Neural cell (in vitro differentiated cells): ENCODE measurements at regions not wholly inside any gene's neighbourhood (a gene's known extent, or its start where the extent isn't known, plus 50 kb on each side); places are given as distances from the start of the nearest gene placed in this dataset.

Source experiments
- EP300 ChIP-seq: fragments of 450-650 bp; conservative IDR thresholded peaks from 2 replicates; pipeline ENCODE4 v1.6.1; 2014; ENCODE audit warnings: antibody characterized with exemption, mild to moderate bottlenecking, moderate library complexity; ENCODE audit not compliant: poor library complexity, severe bottlenecking
- EZH2 ChIP-seq: fragments of 200-600, 300-800 bp; shearing (Covaris generic), sonication (generic); IDR thresholded peaks from 2 replicates; pipeline ENCODE4 v1.6.1; 2014; ENCODE audit warnings: antibody characterized with exemption, low read length, borderline replicate concordance, mild to moderate bottlenecking; ENCODE audit not compliant: insufficient read depth, poor library complexity, severe bottlenecking
- MXI1 ChIP-seq: fragments of 450-650 bp; conservative IDR thresholded peaks from 2 replicates; pipeline ENCODE4 v1.6.1; 2014; ENCODE audit warnings: antibody characterized with exemption, mild to moderate bottlenecking; ENCODE audit not compliant: poor library complexity, severe bottlenecking
- POLR2AphosphoS5 ChIP-seq: IDR thresholded peaks from 2 replicates; pipeline ENCODE4 v1.6.1; 2012
- RAD21 ChIP-seq: fragments of 450-650 bp; conservative IDR thresholded peaks from 2 replicates; pipeline ENCODE4 v1.6.1; 2014; ENCODE audit warnings: antibody characterized with exemption, mild to moderate bottlenecking, moderate library complexity
- SMC3 ChIP-seq: fragments of 450-650 bp; conservative IDR thresholded peaks from 2 replicates; pipeline ENCODE4 v1.6.1; 2014; ENCODE audit warnings: antibody characterized with exemption, mild to moderate bottlenecking, moderate library complexity; ENCODE audit not compliant: poor library complexity
- TAF1 ChIP-seq: IDR thresholded peaks from 2 replicates; pipeline ENCODE4 v1.6.1; 2012; ENCODE audit warnings: low read depth
- TF ChIP-seq, protein P1 (sequence below): fragments of 450-650 bp; IDR thresholded peaks from 2 replicates; pipeline ENCODE4 v1.5.1; 2014; ENCODE audit warnings: antibody characterized with exemption, mild to moderate bottlenecking, moderate library complexity; ENCODE audit not compliant: poor library complexity, severe bottlenecking
- TF ChIP-seq, protein P2 (sequence below): IDR thresholded peaks from 2 replicates; pipeline ENCODE4 v1.6.1; 2012; ENCODE audit warnings: borderline replicate concordance

DNA sequence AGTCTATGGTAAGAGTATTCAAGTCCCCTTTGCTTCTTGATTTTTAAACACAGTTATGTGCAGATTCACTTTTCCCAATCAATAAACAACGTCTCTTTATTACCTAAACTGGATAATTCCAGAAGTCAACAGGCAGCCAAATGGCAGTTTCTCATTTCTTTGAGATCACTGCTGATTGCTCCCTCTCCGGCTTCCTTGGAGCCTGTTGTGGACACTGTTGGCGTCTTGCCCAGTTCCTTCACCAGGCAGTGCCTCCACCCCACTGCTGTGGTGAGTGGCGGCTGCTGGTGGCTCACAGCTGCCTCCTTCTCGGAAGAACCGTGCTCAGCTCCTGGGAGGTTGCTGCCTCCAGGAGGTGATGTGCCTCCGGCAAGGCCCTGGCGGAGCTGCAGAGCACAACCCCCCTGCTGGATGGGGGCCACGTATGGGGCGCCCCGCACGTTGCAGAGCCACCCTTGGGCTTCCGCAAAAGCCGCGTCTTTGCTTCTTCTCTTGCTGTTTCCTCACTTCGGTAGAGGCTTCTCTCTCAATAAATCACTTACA is 105.1 kb upstream of the CNKSR3 start:
- TF ChIP-seq RAD21 = no peak
- TF ChIP-seq, protein P1, sequence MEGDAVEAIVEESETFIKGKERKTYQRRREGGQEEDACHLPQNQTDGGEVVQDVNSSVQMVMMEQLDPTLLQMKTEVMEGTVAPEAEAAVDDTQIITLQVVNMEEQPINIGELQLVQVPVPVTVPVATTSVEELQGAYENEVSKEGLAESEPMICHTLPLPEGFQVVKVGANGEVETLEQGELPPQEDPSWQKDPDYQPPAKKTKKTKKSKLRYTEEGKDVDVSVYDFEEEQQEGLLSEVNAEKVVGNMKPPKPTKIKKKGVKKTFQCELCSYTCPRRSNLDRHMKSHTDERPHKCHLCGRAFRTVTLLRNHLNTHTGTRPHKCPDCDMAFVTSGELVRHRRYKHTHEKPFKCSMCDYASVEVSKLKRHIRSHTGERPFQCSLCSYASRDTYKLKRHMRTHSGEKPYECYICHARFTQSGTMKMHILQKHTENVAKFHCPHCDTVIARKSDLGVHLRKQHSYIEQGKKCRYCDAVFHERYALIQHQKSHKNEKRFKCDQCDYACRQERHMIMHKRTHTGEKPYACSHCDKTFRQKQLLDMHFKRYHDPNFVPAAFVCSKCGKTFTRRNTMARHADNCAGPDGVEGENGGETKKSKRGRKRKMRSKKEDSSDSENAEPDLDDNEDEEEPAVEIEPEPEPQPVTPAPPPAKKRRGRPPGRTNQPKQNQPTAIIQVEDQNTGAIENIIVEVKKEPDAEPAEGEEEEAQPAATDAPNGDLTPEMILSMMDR = no peak
- TF ChIP-seq EP300 = no peak
- TF ChIP-seq POLR2AphosphoS5 = no peak
- no peak for TF ChIP-seq EZH2
- TF ChIP-seq, protein P2, sequence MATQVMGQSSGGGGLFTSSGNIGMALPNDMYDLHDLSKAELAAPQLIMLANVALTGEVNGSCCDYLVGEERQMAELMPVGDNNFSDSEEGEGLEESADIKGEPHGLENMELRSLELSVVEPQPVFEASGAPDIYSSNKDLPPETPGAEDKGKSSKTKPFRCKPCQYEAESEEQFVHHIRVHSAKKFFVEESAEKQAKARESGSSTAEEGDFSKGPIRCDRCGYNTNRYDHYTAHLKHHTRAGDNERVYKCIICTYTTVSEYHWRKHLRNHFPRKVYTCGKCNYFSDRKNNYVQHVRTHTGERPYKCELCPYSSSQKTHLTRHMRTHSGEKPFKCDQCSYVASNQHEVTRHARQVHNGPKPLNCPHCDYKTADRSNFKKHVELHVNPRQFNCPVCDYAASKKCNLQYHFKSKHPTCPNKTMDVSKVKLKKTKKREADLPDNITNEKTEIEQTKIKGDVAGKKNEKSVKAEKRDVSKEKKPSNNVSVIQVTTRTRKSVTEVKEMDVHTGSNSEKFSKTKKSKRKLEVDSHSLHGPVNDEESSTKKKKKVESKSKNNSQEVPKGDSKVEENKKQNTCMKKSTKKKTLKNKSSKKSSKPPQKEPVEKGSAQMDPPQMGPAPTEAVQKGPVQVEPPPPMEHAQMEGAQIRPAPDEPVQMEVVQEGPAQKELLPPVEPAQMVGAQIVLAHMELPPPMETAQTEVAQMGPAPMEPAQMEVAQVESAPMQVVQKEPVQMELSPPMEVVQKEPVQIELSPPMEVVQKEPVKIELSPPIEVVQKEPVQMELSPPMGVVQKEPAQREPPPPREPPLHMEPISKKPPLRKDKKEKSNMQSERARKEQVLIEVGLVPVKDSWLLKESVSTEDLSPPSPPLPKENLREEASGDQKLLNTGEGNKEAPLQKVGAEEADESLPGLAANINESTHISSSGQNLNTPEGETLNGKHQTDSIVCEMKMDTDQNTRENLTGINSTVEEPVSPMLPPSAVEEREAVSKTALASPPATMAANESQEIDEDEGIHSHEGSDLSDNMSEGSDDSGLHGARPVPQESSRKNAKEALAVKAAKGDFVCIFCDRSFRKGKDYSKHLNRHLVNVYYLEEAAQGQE = no peak
- no peak for TF ChIP-seq TAF1
- TF ChIP-seq MXI1 = no peak
- no peak for TF ChIP-seq SMC3
